C4-2B (cell line): ENCODE measurements at regions not wholly inside any gene's neighbourhood (a gene's known extent, or its start where the extent isn't known, plus 50 kb on each side); places are given as distances from the start of the nearest gene placed in this dataset.

Experiments used
- H3K27ac ChIP-seq: fragments of 450-650 bp; 2 replicates; pipeline ENCODE4 v1.5.1; 2017
- ZFX ChIP-seq: fragments of 450-650 bp; IDR thresholded peaks from 2 replicates; pipeline ENCODE4 v1.6.1; 2017
- TF ChIP-seq, protein P1 (sequence below): fragments of 450-650 bp; conservative IDR thresholded peaks from 2 replicates; pipeline ENCODE4 v1.5.1; 2017; ENCODE audit warnings: mild to moderate bottlenecking

- no peak for TF ChIP-seq ZFX
- TF ChIP-seq, protein P1, sequence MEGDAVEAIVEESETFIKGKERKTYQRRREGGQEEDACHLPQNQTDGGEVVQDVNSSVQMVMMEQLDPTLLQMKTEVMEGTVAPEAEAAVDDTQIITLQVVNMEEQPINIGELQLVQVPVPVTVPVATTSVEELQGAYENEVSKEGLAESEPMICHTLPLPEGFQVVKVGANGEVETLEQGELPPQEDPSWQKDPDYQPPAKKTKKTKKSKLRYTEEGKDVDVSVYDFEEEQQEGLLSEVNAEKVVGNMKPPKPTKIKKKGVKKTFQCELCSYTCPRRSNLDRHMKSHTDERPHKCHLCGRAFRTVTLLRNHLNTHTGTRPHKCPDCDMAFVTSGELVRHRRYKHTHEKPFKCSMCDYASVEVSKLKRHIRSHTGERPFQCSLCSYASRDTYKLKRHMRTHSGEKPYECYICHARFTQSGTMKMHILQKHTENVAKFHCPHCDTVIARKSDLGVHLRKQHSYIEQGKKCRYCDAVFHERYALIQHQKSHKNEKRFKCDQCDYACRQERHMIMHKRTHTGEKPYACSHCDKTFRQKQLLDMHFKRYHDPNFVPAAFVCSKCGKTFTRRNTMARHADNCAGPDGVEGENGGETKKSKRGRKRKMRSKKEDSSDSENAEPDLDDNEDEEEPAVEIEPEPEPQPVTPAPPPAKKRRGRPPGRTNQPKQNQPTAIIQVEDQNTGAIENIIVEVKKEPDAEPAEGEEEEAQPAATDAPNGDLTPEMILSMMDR = no peak
- H3K27ac ChIP-seq = no peak overlapping the region
Measured at GRCh38 chr1:188243456-188243855, 1414.7 kb downstream of the PLA2G4A start.

GRCh38 chr1:188244681-188245080, 1415.9 kb downstream of the PLA2G4A start:
- TF ChIP-seq, protein P1 = no peak
- no peak for TF ChIP-seq ZFX

DNA sequence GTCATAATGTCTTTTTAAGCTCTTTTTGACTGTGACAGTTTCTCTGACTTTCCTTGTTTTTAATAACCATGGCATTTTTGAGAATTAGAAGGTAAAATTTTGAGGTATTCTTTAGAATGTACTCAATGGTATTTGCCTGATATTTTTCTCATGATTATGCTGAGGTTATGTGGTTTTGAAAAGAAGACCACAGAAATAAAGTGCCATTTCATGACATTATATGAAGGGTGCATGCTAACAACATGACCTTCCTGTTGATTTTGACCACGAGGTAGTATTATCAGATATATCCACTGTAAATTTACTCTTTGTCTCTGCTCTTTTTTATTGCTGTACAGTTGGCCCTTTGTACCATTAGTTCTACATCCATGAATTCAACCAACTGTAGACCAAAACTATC, 1418.5 kb downstream of the PLA2G4A start:
- no peak for TF ChIP-seq ZFX
- TF ChIP-seq, protein P1 = no peak
- H3K27ac ChIP-seq = no peak overlapping the region

More at GRCh38 chr1:188244681-188245080, 1415.9 kb downstream of the PLA2G4A start:
- H3K27ac ChIP-seq = no peak overlapping the region

DNA sequence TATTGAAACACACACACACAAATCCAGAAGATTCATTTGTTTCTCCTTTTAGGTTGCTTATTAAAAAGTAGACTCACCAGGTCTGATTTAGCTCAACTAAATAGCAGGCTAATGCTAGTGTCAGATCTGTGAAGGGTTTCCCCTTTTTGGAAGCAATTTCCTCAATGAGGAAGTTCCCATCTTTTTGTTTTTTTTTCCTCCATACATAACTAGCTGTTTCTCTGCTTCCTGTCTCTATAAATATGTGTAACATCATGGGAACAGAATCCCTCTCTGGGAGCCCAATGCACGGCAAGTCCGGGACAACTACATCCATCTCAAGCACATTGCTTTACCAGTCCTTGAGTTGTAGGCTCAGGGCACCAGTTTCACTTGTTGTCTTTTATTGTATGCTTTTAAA, 1421.1 kb downstream of the PLA2G4A start:
- TF ChIP-seq ZFX = no peak
- TF ChIP-seq, protein P1 = no peak
- H3K27ac ChIP-seq = no peak overlapping the region

GRCh38 chr1:188251036-188251435, 1422.3 kb downstream of the PLA2G4A start:
- TF ChIP-seq, protein P1 = no peak
- TF ChIP-seq ZFX = no peak
- H3K27ac ChIP-seq = no peak overlapping the region

- no peak overlapping the region for H3K27ac ChIP-seq
- TF ChIP-seq, protein P1 = no peak
- TF ChIP-seq ZFX = no peak
Measured at GRCh38 chr1:188261849-188262248, 1433.1 kb downstream of the PLA2G4A start.

- H3K27ac ChIP-seq = no peak overlapping the region
- TF ChIP-seq, protein P1 = no peak
- no peak for TF ChIP-seq ZFX
Measured at GRCh38 chr1:188269956-188270355, 1441.2 kb downstream of the PLA2G4A start.
